SKM-1 (cell line): ENCODE measurements at regions not wholly inside any gene's neighbourhood (a gene's known extent, or its start where the extent isn't known, plus 50 kb on each side); places are given as distances from the start of the nearest gene placed in this dataset.
"Not testable (repeated sequence)": the region's sequence is repeated elsewhere in the genome, so short reads cannot be mapped to it uniquely, and the experiment has no call there.

Source experiments
- DNase-seq: peaks from one replicate; lab custom pipeline; 2025; ENCODE audit not compliant: unreplicated experiment; lab: John Stamatoyannopoulos, UW

GRCh38 chr7:130789436-130789835 lies 55.4 kb upstream of the KLF14 start:
- DNase-seq: no peak

- DNase-seq: no peak
Observed at GRCh38 chr7:130791746-130792145, 57.7 kb upstream of the KLF14 start.

- DNase-seq: no peak
Observed at GRCh38 chr7:130793855-130794618, 60.0 kb upstream of the KLF14 start.

- no peak for DNase-seq
Observed at GRCh38 chr7:130794619-130794922, 60.6 kb upstream of the KLF14 start.

GRCh38 chr7:130796425-130796824 lies 62.4 kb upstream of the KLF14 start:
- not testable (repeated sequence) for DNase-seq

GRCh38 chr7:130803127-130803526 lies 69.1 kb upstream of the KLF14 start:
- no peak for DNase-seq

GRCh38 chr7:130804220-130804619 lies 70.2 kb upstream of the KLF14 start:
- DNase-seq: no peak

- DNase-seq: not testable (repeated sequence)
Observed at GRCh38 chr7:130812819-130813218, 78.8 kb upstream of the KLF14 start.

- DNase-seq: no peak
Observed at GRCh38 chr7:130814778-130815335, 80.8 kb upstream of the KLF14 start.

- DNase-seq: no peak
Observed at GRCh38 chr7:130818056-130818455, 84.0 kb upstream of the KLF14 start.

- no peak for DNase-seq
Observed at GRCh38 chr7:130821864-130822263, 87.9 kb upstream of the KLF14 start.

- no peak for DNase-seq
Observed at GRCh38 chr7:130822642-130823041, 88.6 kb upstream of the KLF14 start.

GRCh38 chr7:130823060-130823459 lies 89.1 kb upstream of the KLF14 start:
- DNase-seq: no peak

GRCh38 chr7:130825819-130826218 lies 91.8 kb upstream of the KLF14 start:
- no peak for DNase-seq

GRCh38 chr7:130829415-130829814 lies 95.4 kb upstream of the KLF14 start:
- DNase-seq: no peak

GRCh38 chr7:130831322-130831721 lies 97.3 kb upstream of the KLF14 start:
- DNase-seq: no peak

- DNase-seq: peak; percentile 13
Observed at GRCh38 chr7:130831817-130832481, 97.9 kb upstream of the KLF14 start.

GRCh38 chr7:130838738-130839137 lies 104.7 kb upstream of the KLF14 start:
- DNase-seq: no peak

GRCh38 chr7:130840599-130840998 lies 106.6 kb upstream of the KLF14 start:
- no peak for DNase-seq

- no peak for DNase-seq
Observed at GRCh38 chr7:130841416-130841815, 107.4 kb upstream of the KLF14 start.

- no peak for DNase-seq
Observed at GRCh38 chr7:130843703-130844102, 109.7 kb upstream of the KLF14 start.

- DNase-seq: no peak
Observed at GRCh38 chr7:130844811-130845580, 111.0 kb upstream of the KLF14 start.
